ENCODE measurements at regions not wholly inside any gene's neighbourhood (a gene's known extent, or its start where the extent isn't known, plus 50 kb on each side); places are given as distances from the start of the nearest gene placed in this dataset.

DNA sequence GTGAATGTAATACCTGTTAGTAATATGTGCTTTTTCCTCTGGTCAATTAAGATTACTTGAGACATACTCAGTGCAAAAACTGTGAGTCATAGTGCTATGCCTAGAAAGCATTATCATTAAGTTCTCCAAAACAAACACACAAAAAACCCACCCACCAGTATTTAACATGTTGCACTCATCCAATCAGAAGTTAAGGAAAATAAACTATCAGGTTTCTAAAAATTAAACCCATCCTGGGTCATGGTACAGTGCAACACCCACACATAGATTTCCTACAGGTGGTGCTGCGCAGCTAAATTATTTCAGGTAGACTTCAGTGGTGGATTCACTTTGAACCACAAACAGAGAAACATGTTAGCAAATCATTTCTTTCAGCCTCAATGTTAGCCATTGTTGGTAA lies 264.4 kb upstream of the VEPH1 start:
- no peak for TF ChIP-seq EGR1 (IDR thresholded peaks at IDR 0.05)
- no peak for TF ChIP-seq NFIC (IDR thresholded peaks at IDR 0.05)
- no peak for TF ChIP-seq RAD21 (IDR thresholded peaks at IDR 0.05; ENCODE audit: low read depth)
- no peak for TF ChIP-seq EP300 (IDR thresholded peaks at IDR 0.05; ENCODE audit: borderline replicate concordance)
- TF ChIP-seq, protein P1, sequence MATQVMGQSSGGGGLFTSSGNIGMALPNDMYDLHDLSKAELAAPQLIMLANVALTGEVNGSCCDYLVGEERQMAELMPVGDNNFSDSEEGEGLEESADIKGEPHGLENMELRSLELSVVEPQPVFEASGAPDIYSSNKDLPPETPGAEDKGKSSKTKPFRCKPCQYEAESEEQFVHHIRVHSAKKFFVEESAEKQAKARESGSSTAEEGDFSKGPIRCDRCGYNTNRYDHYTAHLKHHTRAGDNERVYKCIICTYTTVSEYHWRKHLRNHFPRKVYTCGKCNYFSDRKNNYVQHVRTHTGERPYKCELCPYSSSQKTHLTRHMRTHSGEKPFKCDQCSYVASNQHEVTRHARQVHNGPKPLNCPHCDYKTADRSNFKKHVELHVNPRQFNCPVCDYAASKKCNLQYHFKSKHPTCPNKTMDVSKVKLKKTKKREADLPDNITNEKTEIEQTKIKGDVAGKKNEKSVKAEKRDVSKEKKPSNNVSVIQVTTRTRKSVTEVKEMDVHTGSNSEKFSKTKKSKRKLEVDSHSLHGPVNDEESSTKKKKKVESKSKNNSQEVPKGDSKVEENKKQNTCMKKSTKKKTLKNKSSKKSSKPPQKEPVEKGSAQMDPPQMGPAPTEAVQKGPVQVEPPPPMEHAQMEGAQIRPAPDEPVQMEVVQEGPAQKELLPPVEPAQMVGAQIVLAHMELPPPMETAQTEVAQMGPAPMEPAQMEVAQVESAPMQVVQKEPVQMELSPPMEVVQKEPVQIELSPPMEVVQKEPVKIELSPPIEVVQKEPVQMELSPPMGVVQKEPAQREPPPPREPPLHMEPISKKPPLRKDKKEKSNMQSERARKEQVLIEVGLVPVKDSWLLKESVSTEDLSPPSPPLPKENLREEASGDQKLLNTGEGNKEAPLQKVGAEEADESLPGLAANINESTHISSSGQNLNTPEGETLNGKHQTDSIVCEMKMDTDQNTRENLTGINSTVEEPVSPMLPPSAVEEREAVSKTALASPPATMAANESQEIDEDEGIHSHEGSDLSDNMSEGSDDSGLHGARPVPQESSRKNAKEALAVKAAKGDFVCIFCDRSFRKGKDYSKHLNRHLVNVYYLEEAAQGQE (IDR thresholded peaks at IDR 0.05; ENCODE audit: low read depth) = no peak
- TF ChIP-seq, protein P2, sequence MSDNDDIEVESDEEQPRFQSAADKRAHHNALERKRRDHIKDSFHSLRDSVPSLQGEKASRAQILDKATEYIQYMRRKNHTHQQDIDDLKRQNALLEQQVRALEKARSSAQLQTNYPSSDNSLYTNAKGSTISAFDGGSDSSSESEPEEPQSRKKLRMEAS (IDR thresholded peaks at IDR 0.05) = no peak
- TF ChIP-seq CEBPB (IDR thresholded peaks at IDR 0.05) = no peak
- no peak for TF ChIP-seq TAF1 (IDR thresholded peaks at IDR 0.05; ENCODE audit: low read depth)
- no peak for TF ChIP-seq YY1 (IDR thresholded peaks at IDR 0.05; ENCODE audit: low read depth)
- no peak for TF ChIP-seq CREB1 (IDR thresholded peaks at IDR 0.05; ENCODE audit: low read depth)
- TF ChIP-seq FOXM1 (IDR thresholded peaks at IDR 0.05; ENCODE audit: borderline replicate concordance, low read depth) = no peak
- TF ChIP-seq TEAD4 (IDR thresholded peaks at IDR 0.05) = no peak
- no peak for TF ChIP-seq TCF12 (IDR thresholded peaks at IDR 0.05; ENCODE audit: low read depth)
- TF ChIP-seq ZBTB7A (IDR thresholded peaks at IDR 0.05; ENCODE audit: low read depth) = no peak
- TF ChIP-seq, protein P3, sequence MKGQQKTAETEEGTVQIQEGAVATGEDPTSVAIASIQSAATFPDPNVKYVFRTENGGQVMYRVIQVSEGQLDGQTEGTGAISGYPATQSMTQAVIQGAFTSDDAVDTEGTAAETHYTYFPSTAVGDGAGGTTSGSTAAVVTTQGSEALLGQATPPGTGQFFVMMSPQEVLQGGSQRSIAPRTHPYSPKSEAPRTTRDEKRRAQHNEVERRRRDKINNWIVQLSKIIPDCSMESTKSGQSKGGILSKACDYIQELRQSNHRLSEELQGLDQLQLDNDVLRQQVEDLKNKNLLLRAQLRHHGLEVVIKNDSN (IDR thresholded peaks at IDR 0.05) = no peak

DNA sequence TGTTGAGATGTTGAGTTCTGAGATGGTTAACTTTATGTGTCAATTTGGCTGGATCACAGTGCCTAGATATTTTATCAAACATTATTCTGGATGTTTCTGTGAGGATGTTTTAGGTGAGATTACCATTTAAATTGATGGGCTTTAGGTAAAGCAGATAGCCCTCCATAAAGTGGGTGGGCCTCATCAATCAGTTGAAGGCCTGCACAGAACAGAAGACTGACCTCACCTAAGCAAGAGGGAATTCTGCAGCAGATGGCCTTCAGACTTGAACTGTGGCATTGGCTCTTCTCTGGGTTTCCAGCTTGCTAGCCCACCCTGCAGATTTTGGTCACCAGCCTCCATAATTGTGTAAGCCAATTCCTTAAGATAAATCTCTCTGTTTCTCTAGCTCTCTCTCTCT lies 260.4 kb upstream of the VEPH1 start:
- TF ChIP-seq EP300 (IDR thresholded peaks at IDR 0.05; ENCODE audit: borderline replicate concordance) (no peak), TAF1 (IDR thresholded peaks at IDR 0.05; ENCODE audit: low read depth) (no peak)

DNA sequence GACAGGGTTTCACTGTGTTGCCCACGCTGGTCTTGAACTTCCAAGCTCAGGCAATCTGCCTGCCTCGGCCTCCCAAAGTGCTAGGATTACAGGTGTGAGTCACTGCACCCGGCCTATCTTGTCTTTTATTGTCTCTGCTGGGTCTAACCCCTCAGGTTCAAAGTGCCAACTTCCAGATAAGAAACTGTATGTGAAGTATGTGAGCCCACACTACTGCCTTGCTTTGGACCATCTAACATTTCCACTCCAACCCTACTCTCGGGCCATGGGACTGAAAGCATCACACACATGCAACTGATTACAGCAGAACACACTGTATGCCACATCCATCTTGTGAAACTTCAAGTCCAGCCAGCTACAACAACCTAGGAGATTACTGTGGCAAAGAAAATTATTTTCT lies 256.1 kb upstream of the VEPH1 start:
- TF ChIP-seq TAF1 (IDR thresholded peaks at IDR 0.05; ENCODE audit: low read depth) = no peak
- TF ChIP-seq CREB1 (IDR thresholded peaks at IDR 0.05; ENCODE audit: low read depth) = no peak
- no peak for TF ChIP-seq ZBTB7A (IDR thresholded peaks at IDR 0.05; ENCODE audit: low read depth)
- TF ChIP-seq NFIC (IDR thresholded peaks at IDR 0.05) = no peak
- no peak for TF ChIP-seq EP300 (IDR thresholded peaks at IDR 0.05; ENCODE audit: borderline replicate concordance)
- TF ChIP-seq TCF12 (IDR thresholded peaks at IDR 0.05; ENCODE audit: low read depth) = no peak
- no peak for TF ChIP-seq YY1 (IDR thresholded peaks at IDR 0.05; ENCODE audit: low read depth)
- TF ChIP-seq EGR1 (IDR thresholded peaks at IDR 0.05) = no peak
- no peak for TF ChIP-seq CEBPB (IDR thresholded peaks at IDR 0.05)
- TF ChIP-seq, protein P3 (IDR thresholded peaks at IDR 0.05) = no peak
- TF ChIP-seq RAD21 (IDR thresholded peaks at IDR 0.05; ENCODE audit: low read depth) = no peak
- TF ChIP-seq, protein P2 (IDR thresholded peaks at IDR 0.05) = no peak
- no peak for TF ChIP-seq TEAD4 (IDR thresholded peaks at IDR 0.05)
- no peak for TF ChIP-seq FOXM1 (IDR thresholded peaks at IDR 0.05; ENCODE audit: borderline replicate concordance, low read depth)
- TF ChIP-seq, protein P1 (IDR thresholded peaks at IDR 0.05; ENCODE audit: low read depth) = no peak

DNA sequence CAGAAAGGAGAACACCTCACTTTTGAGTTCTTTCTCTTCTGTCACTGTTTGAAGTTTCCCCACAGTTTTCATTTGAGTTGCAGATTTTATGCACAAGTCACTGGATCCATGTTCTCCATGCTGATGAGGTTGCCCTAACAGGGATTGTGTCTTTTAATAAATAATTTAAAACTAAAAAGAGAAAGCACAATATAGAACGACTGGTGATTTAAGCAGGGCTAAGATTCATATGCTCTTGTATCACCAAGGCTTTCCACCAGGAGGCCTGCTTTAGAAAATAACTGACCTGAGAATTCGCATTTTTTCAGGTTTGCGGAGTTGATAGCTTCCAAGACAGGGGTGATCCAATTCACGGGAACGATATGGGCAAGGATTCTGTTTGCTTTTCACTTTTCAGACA lies 252.0 kb upstream of the VEPH1 start:
- no peak for TF ChIP-seq TCF12 (IDR thresholded peaks at IDR 0.05; ENCODE audit: low read depth)
- TF ChIP-seq CREB1 (IDR thresholded peaks at IDR 0.05; ENCODE audit: low read depth) = no peak
- TF ChIP-seq NFIC (IDR thresholded peaks at IDR 0.05) = no peak
- no peak for TF ChIP-seq EGR1 (IDR thresholded peaks at IDR 0.05)
- no peak for TF ChIP-seq EP300 (IDR thresholded peaks at IDR 0.05; ENCODE audit: borderline replicate concordance)
- TF ChIP-seq FOXM1 (IDR thresholded peaks at IDR 0.05; ENCODE audit: borderline replicate concordance, low read depth) = no peak
- no peak for TF ChIP-seq ZBTB7A (IDR thresholded peaks at IDR 0.05; ENCODE audit: low read depth)
- no peak for TF ChIP-seq TAF1 (IDR thresholded peaks at IDR 0.05; ENCODE audit: low read depth)
- TF ChIP-seq, protein P3 (IDR thresholded peaks at IDR 0.05) = no peak
- TF ChIP-seq, protein P1 (IDR thresholded peaks at IDR 0.05; ENCODE audit: low read depth) = no peak
